C4-2B (cell line): ENCODE measurements at regions not wholly inside any gene's neighbourhood (a gene's known extent, or its start where the extent isn't known, plus 50 kb on each side); places are given as distances from the start of the nearest gene placed in this dataset.

Source experiments
- CTCF ChIP-seq: fragments of 450-650 bp; conservative IDR thresholded peaks from 2 replicates; pipeline ENCODE4 v1.5.1; 2017; ENCODE audit warnings: mild to moderate bottlenecking
- ZFX ChIP-seq: fragments of 450-650 bp; IDR thresholded peaks from 2 replicates; pipeline ENCODE4 v1.6.1; 2017

GRCh38 chr10:78706726-78707540 is 361.8 kb upstream of the ZMIZ1 start:
- TF ChIP-seq CTCF (no peak), ZFX (no peak)
